Endothelial cell of umbilical vein (primary cell): ENCODE measurements at regions not wholly inside any gene's neighbourhood (a gene's known extent, or its start where the extent isn't known, plus 50 kb on each side); places are given as distances from the start of the nearest gene placed in this dataset.

Source experiments
- BruUV-seq: library from RNA; stranded (reverse); fragments of 400-500 nt; replicated peaks from 2 replicates; lab custom pipeline; 2021; lab: Mats Ljungman, UMichigan
- CTCF ChIA-PET: fragments of 300-600, 350-600 bp; sonication (Branson Sonifier 250); formaldehyde crosslinking; loops from one replicate; lab custom pipeline; 2021; ENCODE audit warnings: antibody characterized with exemption, inconsistent platforms; lab: Charles Lee
- POLR2A ChIA-PET: fragments of 300-600, 350-600 bp; sonication (Branson Sonifier 250); formaldehyde crosslinking; loops from one replicate; lab custom pipeline; 2021; ENCODE audit warnings: antibody characterized with exemption, inconsistent platforms; lab: Charles Lee
- DNase-seq: peaks from one replicate; pipeline ENCODE4 v3.0.0-alpha.2; 2011; ENCODE audit warnings: low read depth, low spot score
- FAIRE-seq: peaks from 2 replicates; lab custom pipeline; 2011; peaks lifted over from hg19 to GRCh38; lab: Jason Lieb, UNC
- H2AFZ ChIP-seq: 2 replicates; pipeline ENCODE4 v1.6.0; 2012; ENCODE audit warnings: low read depth, low read length, control low read depth, inconsistent platforms
- H3K27ac ChIP-seq: 2 replicates; pipeline ENCODE4 v1.5.1; 2011; ENCODE audit warnings: low read depth, mild to moderate bottlenecking, control low read depth, low read length, moderate library complexity; ENCODE audit not compliant: insufficient read depth
- H3K27me3 ChIP-seq, 2 experiments: 2 replicates each; pipeline versions ENCODE4 v1.6.0 to v1.6.1; 2011; ENCODE audit warnings: low read length in 2 of 2, mixed read lengths in 1 of 2; ENCODE audit not compliant: control insufficient read depth in 2 of 2, insufficient read depth in 2 of 2
- H3K36me3 ChIP-seq, 2 experiments: 2 replicates in 1 of 2; 3 replicates in 1 of 2; pipeline ENCODE4 v1.5.1; 2011; ENCODE audit warnings: low read length in 2 of 2, mild to moderate bottlenecking in 1 of 2, moderate library complexity in 1 of 2; ENCODE audit not compliant: control insufficient read depth in 2 of 2, insufficient read depth in 2 of 2; ENCODE audit errors: extremely low read depth in 1 of 2
- H3K4me1 ChIP-seq: 3 replicates; pipeline ENCODE4 v1.5.1; 2011; ENCODE audit warnings: mild to moderate bottlenecking, low read length; ENCODE audit not compliant: control insufficient read depth, insufficient read depth; ENCODE audit errors: extremely low read depth
- H3K4me2 ChIP-seq: 2 replicates; pipeline ENCODE4 v1.6.1; 2011; ENCODE audit warnings: low read length, control low read depth, mixed read lengths; ENCODE audit not compliant: insufficient read depth
- H3K4me3 ChIP-seq, 3 experiments: fragments of 200-600 bp in 1 of 3; sonication (generic), shearing (Covaris generic) in 1 of 3; replicated peaks in 1 of 3; 2 replicates each; pipeline ENCODE4 v1.5.1; 2011 to 2016; ENCODE audit warnings: control low read depth in 3 of 3, low read length in 3 of 3, mild to moderate bottlenecking in 2 of 3, inconsistent platforms in 1 of 3, low read depth in 1 of 3, moderate library complexity in 1 of 3; ENCODE audit not compliant: insufficient read depth in 1 of 3
- H3K79me2 ChIP-seq: 2 replicates; pipeline ENCODE4 v1.6.0; 2012; ENCODE audit warnings: low read length, inconsistent platforms; ENCODE audit not compliant: control insufficient read depth, insufficient read depth
- H3K9ac ChIP-seq: replicated peaks from 2 replicates; pipeline ENCODE3; 2011; ENCODE audit warnings: low read length, control low read depth; ENCODE audit not compliant: insufficient read depth; ENCODE audit errors: extremely low read depth
- H3K9me1 ChIP-seq: replicated peaks from 3 replicates; pipeline ENCODE4 v1.6.0; 2011; ENCODE audit warnings: mild to moderate bottlenecking, low read length; ENCODE audit not compliant: control insufficient read depth, insufficient read depth; ENCODE audit errors: extremely low read depth
- H3K9me3 ChIP-seq: replicated peaks from 2 replicates; pipeline ENCODE4 v1.5.1; 2012; ENCODE audit warnings: low read length, inconsistent platforms; ENCODE audit not compliant: control insufficient read depth, insufficient read depth
- H4K20me1 ChIP-seq: replicated peaks from 2 replicates; pipeline ENCODE3; 2011; ENCODE audit warnings: mild to moderate bottlenecking, low read length; ENCODE audit not compliant: control insufficient read depth, insufficient read depth; ENCODE audit errors: extremely low read depth
- CTCF ChIP-seq, 2 donors: IDR thresholded peaks; 1 replicate in 1 of 2; 2 replicates in 1 of 2; pipeline ENCODE4 v1.5.1; 2011; ENCODE audit warnings: low read length in 2 of 2, mild to moderate bottlenecking in 2 of 2, moderate library complexity in 2 of 2, control low read depth in 1 of 2, inconsistent platforms in 1 of 2, low read depth in 1 of 2; ENCODE audit not compliant: insufficient read depth in 1 of 2; ENCODE audit errors: extremely low read depth in 1 of 2
- EZH2 ChIP-seq: IDR thresholded peaks from 2 replicates; pipeline ENCODE4 v1.6.1; 2012; ENCODE audit warnings: borderline replicate concordance, low read depth, mild to moderate bottlenecking, moderate library complexity, low read length, inconsistent platforms; ENCODE audit not compliant: severe bottlenecking
- FOS ChIP-seq: IDR thresholded peaks from 2 replicates; pipeline ENCODE4 v1.6.1; 2011; ENCODE audit warnings: mild to moderate bottlenecking, low read length, moderate library complexity, borderline replicate concordance; ENCODE audit not compliant: insufficient read depth
- GATA2 ChIP-seq: IDR thresholded peaks from 2 replicates; pipeline ENCODE4 v1.7.0; 2011; ENCODE audit warnings: low read depth, mild to moderate bottlenecking, moderate library complexity, mixed read lengths, low read length; ENCODE audit not compliant: insufficient read length, insufficient read depth
- JUN ChIP-seq: IDR thresholded peaks from 2 replicates; pipeline ENCODE4 v1.6.1; 2011; ENCODE audit warnings: borderline replicate concordance, low read depth; ENCODE audit not compliant: insufficient read length, insufficient read depth
- MAX ChIP-seq: IDR thresholded peaks from 2 replicates; pipeline ENCODE4 v1.6.1; 2011; ENCODE audit not compliant: insufficient read depth, insufficient read length
- MYC ChIP-seq: IDR thresholded peaks from one replicate; pipeline ENCODE4 v1.6.1; 2011; ENCODE audit warnings: mild to moderate bottlenecking, low read depth, low read length
- POLR2A ChIP-seq: IDR thresholded peaks from 2 replicates; pipeline ENCODE4 v1.6.1; 2012; ENCODE audit warnings: low read depth, mild to moderate bottlenecking, control low read depth, low read length
- POLR2AphosphoS5 ChIP-seq: IDR thresholded peaks from 2 replicates; pipeline ENCODE4 v1.6.1; 2012; ENCODE audit warnings: low read depth, mild to moderate bottlenecking, control low read depth, low read length, moderate library complexity; ENCODE audit not compliant: insufficient read depth
- dilution Hi-C: fragments of 300-500 bp; cut with MboI; formaldehyde crosslinking; loops from one replicate; pipeline ENCODE4 v1.15.0; 2019; ENCODE audit warnings: low sequenced_read_pairs; ENCODE audit not compliant: extremely low pct_ligation_motif_present
- intact Hi-C: fragments of 100-400 bp; cut with micrococcal nuclease; formaldehyde crosslinking; loops from one replicate; pipeline ENCODE4 v1.10.0; 2022

- CTCF ChIA-PET, result no interaction called here
- no peaks in the 10 kb centered on the region for H3K9me3 ChIP-seq
- BruUV-seq, result no TSS peak
- H3K4me1 ChIP-seq, result no peaks in the 10 kb centered on the region
- H3K36me3 ChIP-seq, result no peaks in the 10 kb centered on the region
- intact Hi-C loops (no loop called here), dilution Hi-C loops (no loop called here)
- TF ChIP-seq EZH2 (no peak), MAX (no peak), POLR2A (no peak), GATA2 (no peak), MYC (no peak), POLR2AphosphoS5 (no peak), FOS (no peak), JUN (no peak), CTCF (IDR thresholded peaks at IDR 0.05; ENCODE audit: extremely low read depth in 1 of 2, insufficient read depth in 1 of 2, low read depth in 1 of 2, low read length in 2 of 2) (no peak)
- no peak overlapping the region for H2AFZ ChIP-seq
- H3K9me1 ChIP-seq, result no peaks in the 10 kb centered on the region
- H4K20me1 ChIP-seq, result no peaks in the 10 kb centered on the region
- H3K27me3 ChIP-seq, result peaks cover 2 to 5% of the 10 kb centered on the region in 2 experiments
- H3K4me2 ChIP-seq, result no peak overlapping the region
- no peaks in the 10 kb centered on the region for H3K79me2 ChIP-seq
- POLR2A ChIA-PET, result no interaction called here
- no peak overlapping the region for H3K27ac ChIP-seq
- no peak overlapping the region for H3K9ac ChIP-seq
- no peak overlapping the region for H3K4me3 ChIP-seq
- FAIRE-seq, result no peak
- no peak for DNase-seq
These were observed 711.2 kb upstream of the NRP1 start for GRCh38 chr10:34045571-34046190.
